Heart right ventricle (tissue), 16 donors: ENCODE measurements at regions not wholly inside any gene's neighbourhood (a gene's known extent, or its start where the extent isn't known, plus 50 kb on each side); places are given as distances from the start of the nearest gene placed in this dataset.

ENCODE experiments used
- ATAC-seq, 8 donors: fragments of 200-7000 bp; cut with Tn5 transposase; one replicate each; pipeline ENCODE4 v1.9.1; 2020; ENCODE audit warnings: mild to moderate bottlenecking in 8 of 8, moderate library complexity in 8 of 8, moderate number of reproducible peaks in 1 of 8
- DNase-seq, 2 donors: peaks; one replicate each; pipeline ENCODE4 v3.0.0-alpha.2; 2020
- H3K27ac ChIP-seq, 10 donors: fragments of 200-600 bp; sonication (generic) in 2 of 10; one replicate each; pipeline versions ENCODE4 v1.5.0 to v1.8.0; 2020 to 2022; ENCODE audit warnings: mild to moderate bottlenecking in 3 of 10
- H3K27me3 ChIP-seq, 7 donors: fragments of 200-600 bp; one replicate each; pipeline ENCODE4 v1.8.0; 2021 to 2022; ENCODE audit warnings: mild to moderate bottlenecking in 2 of 7
- H3K36me3 ChIP-seq, 9 donors: fragments of 200-600 bp; sonication (generic) in 1 of 9; one replicate each; pipeline versions ENCODE4 v1.5.0 to v1.8.0; 2020 to 2022; ENCODE audit warnings: mild to moderate bottlenecking in 2 of 9
- H3K4me1 ChIP-seq, 9 donors: fragments of 200-600 bp; sonication (generic) in 1 of 9; one replicate each; pipeline versions ENCODE4 v1.5.0 to v1.8.0; 2020 to 2022; ENCODE audit warnings: mild to moderate bottlenecking in 4 of 9
- H3K4me3 ChIP-seq, 10 donors: fragments of 200-600 bp; sonication (generic) in 2 of 10; one replicate each; pipeline versions ENCODE4 v1.5.0 to v1.8.0; 2020 to 2022; ENCODE audit warnings: mild to moderate bottlenecking in 7 of 10, moderate library complexity in 2 of 10
- H3K9me3 ChIP-seq, 11 donors: fragments of 200-600 bp in 10 of 11; sonication (generic) in 2 of 11; one replicate each; pipeline versions ENCODE4 v1.5.0 to v1.8.0; 2013 to 2022; ENCODE audit warnings: mild to moderate bottlenecking in 2 of 11, control low read depth in 1 of 11, moderate library complexity in 1 of 11
- CTCF ChIP-seq, 9 donors: fragments of 200-600 bp; sonication (generic) in 2 of 9; IDR thresholded peaks; one replicate each; pipeline versions ENCODE4 v1.5.0 to v1.8.0; 2021 to 2022; ENCODE audit warnings: antibody characterized with exemption in 9 of 9, mild to moderate bottlenecking in 5 of 9, moderate library complexity in 1 of 9
- WGBS, 2 donors: extraction: QIAGEN DNeasy Blood & Tissue Kit; methylation state at CpG; one replicate each; pipeline ENCODE4 v1.1.7; 2013; ENCODE audit warnings: inconsistent platforms in 1 of 2; 5-methylcytosine and 5-hydroxymethylcytosine counted together
- intact Hi-C, 10 donors: fragments of 100-400 bp; cut with DNase I; formaldehyde crosslinking; loops; one replicate each; pipeline versions ENCODE4 v1.11.1 to v1.14.2; 2022
- donor health status: Arrhythmogenic right ventricular cardiomyopathy.
- donor health status: ischemic (EF 13 %, LVEDD 7.1; RV severe dilation, severe dysfunction).
- donor health status: healthy with polysubstance abuse.
- donor health status: DM: no; HTN: yes; CAD: no.
- donor health status: DM: no; HTN: no; CAD: no.
- donor health status: ischemic (EF 25% LVEDD 6.9; RV normal size, moderate dysfunction).
- donor health status: ischemic (EF 25% LVEDD 5.7; RV mildly dilated, moderate dysfunction).
- donor health status: healthy.
- donor health status: DM: yes; HTN: yes; CAD: no.
- donor health status: Ischemic cardiomyopathy.
- donor health status: ischemic (EF 35%, LVEDD 5.7; RV mildly dilated, moderate dysfunction).
- donor health status: nonischemic (EF 11% LVEDD 7.7; RV severe dilation, severe dysfunction).
- donor health status: DM: yes; HTN: yes; CAD: no.
- donor health status: PGD.
- donor health status: ischemic (EF 29% LVEDD 5.4; RV normal size, mild dysfunction).
- donor health status: nonischemic (EF 23%, LVEDD 6.1; RV moderate dilation, normal function).

- Histone ChIP-seq H3K4me3 (no peak overlapping the region), H3K27ac (no peak overlapping the region), H3K4me1 (peaks cover 0 to 20% (median 5%) of the 10 kb centered on the region in 9 donors), H3K36me3 (no peaks in the 10 kb centered on the region), H3K27me3 (peaks cover 0 to 17% (median 0%) of the 10 kb centered on the region in 7 donors), H3K9me3 (no peaks in the 10 kb centered on the region)
- DNase-seq (no peak), ATAC-seq (peak in 2 of 8 donors; percentile 23 to 29)
- WGBS, 2 donors: 59 to 64% methylated on average over 6 of the region's 6 CpGs
- TF ChIP-seq CTCF (IDR thresholded peaks at IDR 0.05): no peak
- intact Hi-C loops: no loop called here
Observed at GRCh38 chr2:200179151-200179550, 127.3 kb upstream of the SPATS2L start.

- DNase-seq (no peak), ATAC-seq (no peak)
- peaks cover 0 to 20% (median 5%) of the 10 kb centered on the region in 9 donors for H3K4me1 ChIP-seq
- peaks cover 0 to 25% (median 6%) of the 10 kb centered on the region in 7 donors for H3K27me3 ChIP-seq
- 70 to 85% methylated on average over 3 of the region's 3 CpGs for WGBS, 2 donors
- no peak overlapping the region for H3K27ac ChIP-seq
- H3K4me3 ChIP-seq: no peak overlapping the region
- H3K36me3 ChIP-seq: no peaks in the 10 kb centered on the region
- no peak for TF ChIP-seq CTCF (IDR thresholded peaks at IDR 0.05)
- intact Hi-C loops: no loop called here
- no peaks in the 10 kb centered on the region for H3K9me3 ChIP-seq
Observed at GRCh38 chr2:200180943-200181342, 125.5 kb upstream of the SPATS2L start.

- DNase-seq: no peak
- intact Hi-C loops: no loop called here
- Histone ChIP-seq H3K9me3 (no peaks in the 10 kb centered on the region), H3K27ac (no peak overlapping the region), H3K27me3 (peaks cover 0 to 30% (median 6%) of the 10 kb centered on the region in 7 donors), H3K36me3 (no peaks in the 10 kb centered on the region), H3K4me3 (no peak overlapping the region), H3K4me1 (peaks cover 0 to 19% (median 5%) of the 10 kb centered on the region in 9 donors)
- 72 to 78% methylated on average over 5 of the region's 5 CpGs for WGBS, 2 donors
- no peak for ATAC-seq
- no peak for TF ChIP-seq CTCF (IDR thresholded peaks at IDR 0.05)
Observed at GRCh38 chr2:200181755-200182154, 124.7 kb upstream of the SPATS2L start.

GRCh38 chr2:200184748-200185627, 121.5 kb upstream of the SPATS2L start:
- H3K27ac ChIP-seq: no peak overlapping the region
- no peaks in the 10 kb centered on the region for H3K4me1 ChIP-seq
- no peaks in the 10 kb centered on the region for H3K36me3 ChIP-seq
- no peak overlapping the region for H3K4me3 ChIP-seq
- intact Hi-C loops: no loop called here
- 63 to 68% methylated on average over 8 of the region's 8 CpGs for WGBS, 2 donors
- peaks cover 0 to 9% (median 0%) of the 10 kb centered on the region in 11 donors for H3K9me3 ChIP-seq
- TF ChIP-seq CTCF (IDR thresholded peaks at IDR 0.05): no peak
- DNase-seq (no peak), ATAC-seq (no peak)
- H3K27me3 ChIP-seq: peaks cover 0 to 30% (median 6%) of the 10 kb centered on the region in 7 donors
